PC-9 (cell line): ENCODE measurements at regions not wholly inside any gene's neighbourhood (a gene's known extent, or its start where the extent isn't known, plus 50 kb on each side); places are given as distances from the start of the nearest gene placed in this dataset.

Experiments
- BruUV-seq: library from RNA; stranded (reverse); fragments of 400-500 nt; replicated peaks from 2 replicates; lab custom pipeline; 2021; lab: Mats Ljungman, UMichigan
- CTCF ChIA-PET: fragments of 300-600 bp; sonication (Branson Sonifier 250); formaldehyde crosslinking; loops from one replicate; lab custom pipeline; 2022; ENCODE audit warnings: antibody characterized with exemption; lab: Charles Lee
- POLR2A ChIA-PET: fragments of 300-600 bp; sonication (Branson Sonifier 250); formaldehyde crosslinking; loops from one replicate; lab custom pipeline; 2022; ENCODE audit warnings: antibody characterized with exemption; ENCODE audit not compliant: unreplicated experiment; lab: Charles Lee
- DNase-seq, 2 experiments: peaks; one replicate each; pipeline versions ENCODE4 v3.0.0 to v3.0.0-alpha.2; 2015 to 2022; ENCODE audit warnings: mixed read lengths in 1 of 2
- H2AFZ ChIP-seq: fragments of 200-600 bp; sonication (generic); 2 replicates; pipeline ENCODE4 v1.8.1; 2017; ENCODE audit warnings: antibody characterized with exemption
- H3F3A ChIP-seq: fragments of 200-600 bp; sonication (generic); 2 replicates; pipeline ENCODE4 v1.8.1; 2017; ENCODE audit warnings: antibody characterized with exemption, mild to moderate bottlenecking, low read depth; ENCODE audit not compliant: insufficient read depth
- H3K27ac ChIP-seq: fragments of 200-600 bp; sonication (generic); 2 replicates; pipeline ENCODE4 v1.6.1; 2016; ENCODE audit warnings: mixed run types
- H3K27me3 ChIP-seq: fragments of 200-600 bp; sonication (generic); 2 replicates; pipeline ENCODE4 v1.6.1; 2016; ENCODE audit warnings: low read depth, mixed run types; ENCODE audit not compliant: insufficient read depth
- H3K36me3 ChIP-seq: fragments of 200-600 bp; sonication (generic); 2 replicates; pipeline ENCODE4 v1.6.1; 2016; ENCODE audit warnings: low read depth, mixed run types
- H3K4me1 ChIP-seq: fragments of 200-600 bp; sonication (generic); replicated peaks from 2 replicates; pipeline ENCODE4 v1.6.1; 2016; ENCODE audit warnings: mixed run types; ENCODE audit not compliant: insufficient read depth
- H3K4me2 ChIP-seq: fragments of 200-600 bp; sonication (generic); 2 replicates; pipeline ENCODE4 v1.6.1; 2017; ENCODE audit warnings: mixed run types
- H3K4me3 ChIP-seq: fragments of 200-600 bp; sonication (generic); 2 replicates; pipeline ENCODE4 v1.6.1; 2016; ENCODE audit warnings: mixed run types
- H3K79me2 ChIP-seq: fragments of 200-600 bp; sonication (generic); 2 replicates; pipeline ENCODE4 v1.6.1; 2017; ENCODE audit warnings: low read depth, mixed run types
- H3K9me2 ChIP-seq: fragments of 200-600 bp; sonication (generic); 2 replicates; pipeline ENCODE4 v1.8.1; 2017; ENCODE audit warnings: mild to moderate bottlenecking; ENCODE audit not compliant: insufficient read depth
- H3K9me3 ChIP-seq: fragments of 200-600 bp; sonication (generic); 2 replicates; pipeline ENCODE4 v1.8.1; 2016; ENCODE audit warnings: low read depth; ENCODE audit not compliant: insufficient read depth
- H4K20me1 ChIP-seq: fragments of 200-600 bp; sonication (generic); 2 replicates; pipeline ENCODE4 v1.8.1; 2017; ENCODE audit not compliant: insufficient read depth
- CTCF ChIP-seq: fragments of 200-600 bp; sonication (generic); conservative IDR thresholded peaks from 2 replicates; pipeline ENCODE4 v1.6.1; 2017; ENCODE audit warnings: mixed run types, antibody characterized with exemption, mild to moderate bottlenecking, moderate library complexity
- EZH2 ChIP-seq: fragments of 200-600 bp; sonication (generic); IDR thresholded peaks from 2 replicates; pipeline ENCODE4 v1.8.0; 2017; ENCODE audit warnings: antibody characterized with exemption, low read depth
- intact Hi-C: fragments of 100-400 bp; cut with micrococcal nuclease; formaldehyde crosslinking; loops from one replicate; pipeline ENCODE4 v1.10.0; 2022; ENCODE audit not compliant: unreplicated experiment

DNA sequence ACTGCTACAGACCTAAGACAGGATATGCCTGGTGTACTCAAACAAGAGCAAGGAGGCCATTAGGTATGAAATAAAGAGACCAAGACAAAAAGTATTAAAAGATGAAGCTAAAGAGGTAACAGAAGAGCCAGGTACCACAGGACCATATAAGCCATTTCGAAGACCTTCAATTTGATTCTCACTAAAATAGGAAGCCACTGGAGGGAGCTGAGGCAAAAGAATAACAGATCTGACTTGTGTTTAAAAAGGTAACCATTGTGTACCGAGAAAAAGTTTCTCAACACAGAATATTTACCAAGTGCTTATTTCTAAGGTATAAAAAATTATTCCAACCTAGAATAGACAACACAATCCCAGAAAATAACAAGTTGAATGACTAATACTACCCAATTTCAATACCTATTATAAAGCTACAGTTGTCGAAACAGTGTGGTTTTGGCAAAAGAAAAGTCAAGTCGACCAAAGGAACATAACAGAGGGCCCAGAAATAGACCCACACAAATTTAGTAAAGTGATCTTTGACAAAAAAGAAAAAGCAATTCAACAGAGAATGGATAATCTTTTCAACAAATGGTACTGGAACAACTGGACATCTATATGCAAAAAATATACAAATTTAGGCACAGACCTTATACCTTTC is 125.3 kb upstream of the DST start:
- H3K27ac ChIP-seq: no peak overlapping the region
- H3F3A ChIP-seq: peaks cover 15% of the 10 kb centered on the region
- no peaks in the 10 kb centered on the region for H3K9me3 ChIP-seq
- no peaks in the 10 kb centered on the region for H3K9me2 ChIP-seq
- no peaks in the 10 kb centered on the region for H3K36me3 ChIP-seq
- ChIA-PET CTCF (no interaction called here), POLR2A (no interaction called here)
- no peak overlapping the region for H3K4me3 ChIP-seq
- BruUV-seq: no TSS peak
- H3K4me2 ChIP-seq: no peak overlapping the region
- H4K20me1 ChIP-seq: no peaks in the 10 kb centered on the region
- no peak overlapping the region for H2AFZ ChIP-seq
- TF ChIP-seq CTCF (no peak), EZH2 (no peak)
- DNase-seq: no peak
- H3K4me1 ChIP-seq: peaks cover 33% of the 10 kb centered on the region
- intact Hi-C loops: no loop called here
- peaks cover 86% of the 10 kb centered on the region for H3K79me2 ChIP-seq
- H3K27me3 ChIP-seq: no peaks in the 10 kb centered on the region

GRCh38 chr6:56767435-56767834 is 124.7 kb upstream of the DST start:
- Histone ChIP-seq H4K20me1 (no peaks in the 10 kb centered on the region), H3K4me3 (no peak overlapping the region), H3K27me3 (no peaks in the 10 kb centered on the region), H3K36me3 (no peaks in the 10 kb centered on the region), H3K4me1 (peaks cover 33% of the 10 kb centered on the region), H3K9me2 (no peaks in the 10 kb centered on the region), H3K4me2 (peak overlapping the region; percentile 27), H2AFZ (no peak overlapping the region), H3F3A (peaks cover 11% of the 10 kb centered on the region; the same call in 1 of the 2 replicates), H3K9me3 (no peaks in the 10 kb centered on the region), H3K79me2 (peaks cover 90% of the 10 kb centered on the region), H3K27ac (peak overlapping the region; percentile 43; the same call in 1 of the 2 replicates)
- BruUV-seq: no TSS peak
- POLR2A ChIA-PET: no interaction called here
- intact Hi-C loops: no loop called here
- TF ChIP-seq EZH2 (no peak), CTCF (no peak)
- CTCF ChIA-PET: no interaction called here
- no peak for DNase-seq

- intact Hi-C loops: no loop called here
- H3K4me1 ChIP-seq: peaks cover 30% of the 10 kb centered on the region
- TF ChIP-seq CTCF: no peak
- TF ChIP-seq EZH2: no peak
- no peaks in the 10 kb centered on the region for H3K27me3 ChIP-seq
- peak overlapping the region; percentile 43 for H3K27ac ChIP-seq
- H3K4me2 ChIP-seq: peak overlapping the region; percentile 27
- H3K4me3 ChIP-seq: no peak overlapping the region
- H4K20me1 ChIP-seq: no peaks in the 10 kb centered on the region
- no peaks in the 10 kb centered on the region for H3K9me2 ChIP-seq
- ChIA-PET POLR2A (interaction anchor here (0.6 kb wide), 2 partner anchors 32 to 120 kb away, joined by 4 to 18 read pairs; no protein-coding TSS in a partner anchor), CTCF (no interaction called here)
- peaks cover 11% of the 10 kb centered on the region; the same call in 1 of the 2 replicates for H3F3A ChIP-seq
- peak in 1 of 2 experiments; percentile 80 for DNase-seq
- no peaks in the 10 kb centered on the region for H3K9me3 ChIP-seq
- BruUV-seq: no TSS peak
- H3K36me3 ChIP-seq: no peaks in the 10 kb centered on the region
- H3K79me2 ChIP-seq: peaks cover 92% of the 10 kb centered on the region
- H2AFZ ChIP-seq: no peak overlapping the region
Measured at GRCh38 chr6:56766806-56767178, 124.1 kb upstream of the DST start.
